ENCODE measurements at regions not wholly inside any gene's neighbourhood (a gene's known extent, or its start where the extent isn't known, plus 50 kb on each side); places are given as distances from the start of the nearest gene placed in this dataset.

DNA sequence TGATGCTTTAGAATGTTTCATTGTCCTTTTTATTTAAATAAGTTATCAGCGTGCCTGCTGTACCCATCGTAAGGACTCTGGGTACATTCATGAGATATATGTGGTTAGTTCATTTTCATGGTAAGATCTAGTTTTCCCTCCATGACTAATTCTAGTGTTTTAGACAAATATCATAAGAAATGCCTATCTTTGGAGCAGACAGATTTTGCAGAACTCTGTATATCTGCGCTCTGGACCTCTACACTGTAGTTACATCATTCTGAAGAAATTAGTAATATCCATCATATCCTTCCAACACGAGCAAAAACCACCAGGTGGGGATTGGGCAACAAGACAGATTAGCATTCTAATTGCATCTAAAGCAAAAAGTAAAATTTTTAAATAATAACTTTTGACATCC is 499.2 kb downstream of the SETD4 start:
- TF ChIP-seq, protein P1, sequence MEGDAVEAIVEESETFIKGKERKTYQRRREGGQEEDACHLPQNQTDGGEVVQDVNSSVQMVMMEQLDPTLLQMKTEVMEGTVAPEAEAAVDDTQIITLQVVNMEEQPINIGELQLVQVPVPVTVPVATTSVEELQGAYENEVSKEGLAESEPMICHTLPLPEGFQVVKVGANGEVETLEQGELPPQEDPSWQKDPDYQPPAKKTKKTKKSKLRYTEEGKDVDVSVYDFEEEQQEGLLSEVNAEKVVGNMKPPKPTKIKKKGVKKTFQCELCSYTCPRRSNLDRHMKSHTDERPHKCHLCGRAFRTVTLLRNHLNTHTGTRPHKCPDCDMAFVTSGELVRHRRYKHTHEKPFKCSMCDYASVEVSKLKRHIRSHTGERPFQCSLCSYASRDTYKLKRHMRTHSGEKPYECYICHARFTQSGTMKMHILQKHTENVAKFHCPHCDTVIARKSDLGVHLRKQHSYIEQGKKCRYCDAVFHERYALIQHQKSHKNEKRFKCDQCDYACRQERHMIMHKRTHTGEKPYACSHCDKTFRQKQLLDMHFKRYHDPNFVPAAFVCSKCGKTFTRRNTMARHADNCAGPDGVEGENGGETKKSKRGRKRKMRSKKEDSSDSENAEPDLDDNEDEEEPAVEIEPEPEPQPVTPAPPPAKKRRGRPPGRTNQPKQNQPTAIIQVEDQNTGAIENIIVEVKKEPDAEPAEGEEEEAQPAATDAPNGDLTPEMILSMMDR (IDR thresholded peaks at IDR 0.05): no peak
- TF ChIP-seq POLR2A (IDR thresholded peaks at IDR 0.05): no peak

Data from thyroid gland (tissue), 4 donors.